Left ventricle myocardium inferior (tissue), 1 donor: ENCODE measurements at regions not wholly inside any gene's neighbourhood (a gene's known extent, or its start where the extent isn't known, plus 50 kb on each side); places are given as distances from the start of the nearest gene placed in this dataset.

ENCODE experiments used
- DNase-seq: peaks from one replicate; pipeline ENCODE4 v3.0.0-alpha.2; 2020
- H3K27ac ChIP-seq: fragments of 200-600 bp; replicated peaks from 2 replicates; pipeline ENCODE4 v1.8.0; 2021
- H3K27me3 ChIP-seq: fragments of 200-600 bp; 2 replicates; pipeline ENCODE4 v1.8.0; 2021; ENCODE audit warnings: low read depth
- H3K36me3 ChIP-seq: fragments of 200-600 bp; 2 replicates; pipeline ENCODE4 v1.8.0; 2021
- H3K4me1 ChIP-seq: fragments of 200-600 bp; 2 replicates; pipeline ENCODE4 v1.8.0; 2021
- H3K4me3 ChIP-seq: fragments of 200-600 bp; 2 replicates; pipeline ENCODE4 v1.8.0; 2021; ENCODE audit warnings: mild to moderate bottlenecking, moderate library complexity
- H3K9me3 ChIP-seq: fragments of 200-600 bp; replicated peaks from 2 replicates; pipeline ENCODE4 v1.8.0; 2021
- CTCF ChIP-seq: fragments of 200-600 bp; IDR thresholded peaks from 2 replicates; pipeline ENCODE4 v1.8.0; 2021; ENCODE audit warnings: antibody characterized with exemption, mild to moderate bottlenecking, borderline replicate concordance
- intact Hi-C: fragments of 100-400 bp; cut with micrococcal nuclease; formaldehyde crosslinking; loops from one replicate; pipeline ENCODE4 v1.11.0; 2022
- donor health status: DM: no; HTN: yes; CAD: no; lungs with severe emphysema.

GRCh38 chr20:52552181-52552872, 360.7 kb upstream of the ZFP64 start:
- no peak for DNase-seq
- Histone ChIP-seq H3K9me3 (peaks cover 30% of the 10 kb centered on the region), H3K27ac (no peak overlapping the region), H3K4me3 (no peak overlapping the region), H3K4me1 (no peaks in the 10 kb centered on the region), H3K36me3 (no peaks in the 10 kb centered on the region), H3K27me3 (no peaks in the 10 kb centered on the region)
- TF ChIP-seq CTCF = no peak
- intact Hi-C loops = no loop called here

DNA sequence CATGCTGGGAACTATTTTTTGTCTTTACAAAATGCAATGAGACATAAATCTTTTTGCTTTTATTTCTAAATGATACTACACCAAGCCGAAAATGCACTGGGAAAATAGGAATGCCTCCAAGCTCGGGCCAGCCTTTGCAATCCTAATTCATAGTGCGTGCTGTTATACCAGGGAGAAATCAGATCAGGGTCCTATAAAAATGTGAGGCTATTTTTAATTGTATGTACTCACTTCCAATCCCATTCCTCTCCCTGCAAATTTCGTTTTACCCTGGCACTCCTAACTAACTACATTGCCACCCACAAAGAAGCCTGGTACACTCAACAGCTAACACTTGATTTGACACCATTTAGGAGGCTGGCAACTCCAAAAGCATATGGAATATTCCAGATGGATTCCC, 350.6 kb upstream of the ZFP64 start:
- intact Hi-C loops = no loop called here
- Histone ChIP-seq H3K36me3 (no peaks in the 10 kb centered on the region), H3K9me3 (no peaks in the 10 kb centered on the region), H3K4me3 (no peak overlapping the region), H3K27ac (no peak overlapping the region), H3K4me1 (no peaks in the 10 kb centered on the region), H3K27me3 (no peaks in the 10 kb centered on the region)
- no peak for DNase-seq
- TF ChIP-seq CTCF = no peak

DNA sequence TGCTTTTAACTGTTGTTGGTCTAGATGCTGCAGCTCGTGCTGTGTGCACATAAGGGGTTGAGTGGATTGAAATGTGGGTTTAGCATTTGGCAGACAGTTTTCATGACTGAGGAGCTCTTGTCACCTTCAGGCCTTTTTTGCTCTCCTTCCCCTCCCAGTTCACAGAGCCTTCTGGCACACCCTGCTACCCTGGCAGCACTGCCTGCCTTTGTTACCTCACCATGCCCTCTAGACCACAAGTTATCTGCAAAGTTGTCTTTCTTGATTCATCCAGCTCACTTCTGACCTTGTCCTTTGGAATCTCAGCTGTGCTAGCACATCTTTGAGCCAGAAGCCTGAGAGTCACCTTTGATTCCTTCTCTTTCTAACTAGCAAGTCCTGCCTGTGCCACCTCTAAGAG, 348.9 kb upstream of the ZFP64 start:
- H3K4me1 ChIP-seq = no peaks in the 10 kb centered on the region
- no peaks in the 10 kb centered on the region for H3K27me3 ChIP-seq
- H3K36me3 ChIP-seq = no peaks in the 10 kb centered on the region
- intact Hi-C loops = no loop called here
- H3K27ac ChIP-seq = no peak overlapping the region
- TF ChIP-seq CTCF = no peak
- no peaks in the 10 kb centered on the region for H3K9me3 ChIP-seq
- no peak overlapping the region for H3K4me3 ChIP-seq
- no peak for DNase-seq

DNA sequence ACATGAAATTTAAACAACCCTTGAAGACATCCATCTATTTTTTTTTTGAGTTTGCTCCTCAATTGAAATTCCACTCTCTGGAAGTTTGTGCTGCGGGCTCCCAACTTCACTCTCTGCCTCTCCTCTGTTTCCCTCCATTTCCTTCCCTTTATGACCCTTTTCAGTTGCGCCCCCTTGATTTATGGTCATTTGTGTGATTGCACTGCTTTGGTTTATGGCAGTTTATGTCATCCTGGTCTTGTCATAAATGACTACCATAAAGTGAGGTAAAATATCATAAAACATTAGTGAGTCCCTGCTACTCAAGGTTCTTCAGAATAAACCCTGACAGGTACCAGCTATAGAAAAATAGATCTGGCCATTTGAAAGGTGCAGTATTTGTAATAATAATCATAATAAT, 348.3 kb upstream of the ZFP64 start:
- Histone ChIP-seq H3K36me3 (no peaks in the 10 kb centered on the region), H3K4me1 (no peaks in the 10 kb centered on the region), H3K27ac (no peak overlapping the region), H3K9me3 (no peaks in the 10 kb centered on the region), H3K27me3 (no peaks in the 10 kb centered on the region), H3K4me3 (no peak overlapping the region)
- DNase-seq = no peak
- no peak for TF ChIP-seq CTCF
- intact Hi-C loops = no loop called here

DNA sequence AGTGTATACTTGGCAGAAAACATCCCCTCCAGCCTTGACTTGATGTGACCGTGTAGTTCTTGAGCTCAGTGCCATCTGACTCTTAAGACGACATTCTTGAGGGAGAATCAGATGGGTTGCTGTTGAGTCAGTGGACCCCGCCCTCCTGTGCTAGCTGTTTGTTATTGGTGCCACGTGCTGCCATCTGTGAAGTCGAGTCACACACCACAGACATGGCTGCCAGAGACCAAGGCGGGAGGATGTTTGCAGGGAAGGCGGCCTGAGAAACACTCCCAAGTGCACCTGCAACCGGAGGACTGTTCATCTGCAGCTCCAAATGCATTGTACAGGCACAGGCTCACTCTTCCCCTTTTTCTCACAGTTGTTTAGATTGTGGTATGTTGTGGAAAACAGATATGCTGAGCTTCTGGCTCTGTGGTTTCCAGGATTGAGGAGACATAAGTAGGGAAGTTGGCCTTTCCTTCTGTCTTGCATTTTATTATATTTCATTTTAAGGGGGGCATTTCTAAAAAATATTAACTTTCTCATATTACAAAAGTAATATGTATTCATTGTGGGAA, 345.3 kb upstream of the ZFP64 start:
- H3K4me3 ChIP-seq = no peak overlapping the region
- TF ChIP-seq CTCF = no peak
- H3K27ac ChIP-seq = no peak overlapping the region
- no peaks in the 10 kb centered on the region for H3K27me3 ChIP-seq
- H3K36me3 ChIP-seq = no peaks in the 10 kb centered on the region
- intact Hi-C loops = no loop called here
- DNase-seq = no peak
- peaks cover 4% of the 10 kb centered on the region for H3K9me3 ChIP-seq
- H3K4me1 ChIP-seq = no peaks in the 10 kb centered on the region
